Nucleus accumbens (tissue), 56 donors: ENCODE measurements at regions not wholly inside any gene's neighbourhood (a gene's known extent, or its start where the extent isn't known, plus 50 kb on each side); places are given as distances from the start of the nearest gene placed in this dataset.
"Not testable (repeated sequence)": the region's sequence is repeated elsewhere in the genome, so short reads cannot be mapped to it uniquely, and the experiment has no call there.

Source experiments
- DNase-seq, 56 donors: peaks; one replicate each; lab custom pipeline; 2025; lab: John Stamatoyannopoulos, UW

DNA sequence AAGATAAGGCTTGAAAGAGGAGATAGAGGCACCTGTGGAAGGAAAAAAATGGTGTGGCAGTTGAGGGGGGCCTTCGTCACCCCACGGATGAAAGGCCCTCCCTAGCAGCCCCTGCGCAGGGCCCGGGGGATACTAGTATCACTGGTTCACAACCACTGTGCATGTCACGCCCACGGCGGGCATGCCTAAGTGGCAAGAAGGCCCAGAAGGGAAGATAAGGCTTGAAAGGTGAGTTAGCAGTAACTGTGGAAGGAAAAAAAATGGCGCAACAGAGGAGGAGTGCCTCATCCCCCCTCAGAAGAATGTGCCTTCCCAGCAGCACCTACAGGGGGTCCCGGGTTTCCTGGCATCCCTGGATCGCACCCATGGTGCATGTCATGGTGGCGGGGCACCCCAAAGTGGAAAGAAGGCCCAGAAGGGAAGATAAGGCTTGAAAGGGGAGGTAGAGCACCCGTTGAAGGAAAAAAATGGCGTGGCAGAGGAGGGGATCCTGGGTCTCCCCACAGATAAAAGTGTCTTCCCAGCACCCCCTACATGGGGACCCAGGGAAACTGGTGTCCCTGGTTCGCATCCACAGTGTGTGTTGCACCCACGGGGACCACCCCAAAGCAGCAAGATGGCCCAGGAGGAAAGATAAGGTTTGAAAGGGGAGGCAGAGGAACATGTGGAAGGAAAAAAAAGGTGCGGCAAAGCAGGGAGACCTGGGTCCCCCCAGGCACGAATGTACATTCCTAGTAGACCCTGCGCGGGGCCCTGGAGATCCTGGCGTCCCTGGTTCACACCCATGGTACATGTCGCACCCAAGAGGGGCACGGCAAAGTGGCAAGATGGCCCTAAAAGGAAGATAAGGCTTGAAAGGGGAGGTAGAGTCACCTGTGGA, 279.2 kb downstream of the ALG10 start:
- DNase-seq, result no peak

DNA sequence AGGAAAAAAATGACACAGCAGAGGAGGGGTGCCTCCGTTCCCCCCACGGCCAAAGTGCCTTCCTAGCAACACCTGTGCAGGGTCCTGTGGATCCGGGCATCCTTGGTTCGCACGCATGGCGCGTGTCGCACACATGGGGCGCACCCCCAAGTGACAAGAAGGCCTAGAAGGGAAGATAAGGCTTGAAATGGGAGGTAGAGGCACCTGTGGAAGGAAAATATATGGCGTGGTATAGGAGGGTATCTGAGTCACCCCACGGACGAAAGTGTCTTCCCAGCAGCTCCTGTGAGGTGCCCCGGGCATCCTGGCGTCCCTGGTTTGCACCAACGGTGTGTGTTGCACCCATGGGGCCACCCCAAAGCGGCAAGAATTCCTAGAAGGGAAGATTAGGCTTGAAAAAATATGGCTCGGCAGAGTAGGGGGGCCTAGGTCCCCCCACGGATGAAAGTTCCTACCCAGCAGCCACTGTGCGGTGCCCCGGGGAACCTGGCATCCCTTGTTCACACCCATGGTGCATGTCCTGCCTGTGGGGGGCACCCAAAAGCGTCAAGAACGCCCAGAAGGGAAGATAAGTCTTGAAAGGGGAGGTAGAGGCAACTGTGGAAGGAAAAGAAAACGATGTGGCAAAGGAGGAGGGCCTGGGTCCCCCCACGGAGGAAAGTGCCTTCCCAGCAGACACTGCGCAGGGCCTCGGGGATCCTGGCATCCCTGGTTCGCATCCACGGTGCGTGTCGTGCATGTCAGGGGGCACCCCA, 280.0 kb downstream of the ALG10 start:
- no peak for DNase-seq

DNA sequence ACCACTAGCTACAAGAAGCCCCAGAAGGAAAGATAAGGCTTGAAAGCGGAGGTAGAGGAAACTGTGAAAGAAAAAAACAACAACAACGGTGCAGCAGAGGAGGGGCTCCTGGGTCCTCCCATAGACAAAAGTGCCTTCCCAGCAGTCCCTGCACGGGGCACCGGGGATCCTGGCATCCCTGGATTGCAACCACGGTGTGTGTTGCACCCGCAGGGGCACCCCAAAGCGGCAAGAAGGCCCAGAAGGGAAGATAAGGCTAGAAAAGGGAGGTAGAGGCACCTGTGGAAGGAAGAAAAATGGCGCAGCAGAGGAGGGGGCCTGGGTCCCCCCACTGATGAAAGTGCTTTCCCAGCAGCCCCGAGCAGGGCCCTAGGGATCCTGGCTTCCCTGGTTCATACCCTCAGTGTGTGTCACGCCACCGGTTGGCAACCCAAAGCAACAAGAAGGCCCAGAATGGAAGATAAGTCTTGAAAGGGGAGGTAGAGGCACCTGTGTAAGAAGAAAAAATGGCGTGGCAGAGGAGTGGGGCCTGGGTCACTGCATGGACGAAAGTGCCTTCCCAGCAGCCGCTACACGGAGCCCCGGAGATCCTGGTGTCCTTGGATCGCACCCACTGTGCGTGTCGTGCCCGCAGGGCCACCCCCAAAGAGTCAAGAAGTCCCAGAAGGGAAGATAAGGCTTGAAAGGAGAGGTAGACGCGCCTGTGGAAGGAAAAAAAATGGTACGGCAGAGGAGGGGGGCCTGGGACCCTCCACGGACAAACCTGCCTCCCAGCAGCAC, 281.0 kb downstream of the ALG10 start:
- DNase-seq, result no peak

DNA sequence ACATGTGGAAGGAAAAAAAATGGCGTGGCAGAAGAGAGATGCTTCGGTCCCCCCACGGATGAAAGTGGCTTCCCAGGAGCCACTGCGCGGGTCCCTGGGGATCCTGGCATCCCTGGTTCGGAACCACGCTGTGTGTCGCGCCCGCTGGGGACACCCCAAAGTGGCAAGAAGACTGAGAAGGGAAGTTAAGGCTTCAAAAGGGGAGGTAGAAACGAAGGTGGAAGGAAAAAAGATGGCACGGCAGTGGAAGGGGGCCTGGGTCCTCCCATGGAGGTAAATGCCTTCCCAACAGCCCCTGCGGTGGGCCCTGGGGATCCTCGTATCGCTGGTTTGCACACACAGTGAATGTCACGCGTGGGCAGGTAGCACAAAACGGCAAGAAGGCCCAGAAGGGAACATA, 281.7 kb downstream of the ALG10 start:
- no peak for DNase-seq

DNA sequence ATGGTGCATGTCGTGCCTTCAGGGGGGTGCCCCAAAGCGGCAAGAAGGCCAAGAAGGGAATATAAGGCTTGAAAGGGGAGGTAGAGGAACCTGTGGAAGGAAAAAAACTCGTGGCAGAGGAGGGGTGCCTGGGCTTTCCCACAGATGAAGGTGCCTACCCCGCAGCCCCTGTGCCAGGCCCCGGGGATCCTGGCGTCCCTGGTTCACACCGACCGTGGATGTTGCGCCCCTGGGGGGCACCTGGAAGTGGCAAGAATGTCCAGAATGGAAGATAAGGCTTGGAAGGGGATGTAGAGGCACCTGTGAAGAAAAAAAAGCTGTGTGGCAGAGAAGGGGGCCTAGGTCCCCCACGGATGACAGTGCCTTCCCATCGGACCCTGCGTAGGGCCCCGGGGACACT, 282.2 kb downstream of the ALG10 start:
- no peak for DNase-seq

DNA sequence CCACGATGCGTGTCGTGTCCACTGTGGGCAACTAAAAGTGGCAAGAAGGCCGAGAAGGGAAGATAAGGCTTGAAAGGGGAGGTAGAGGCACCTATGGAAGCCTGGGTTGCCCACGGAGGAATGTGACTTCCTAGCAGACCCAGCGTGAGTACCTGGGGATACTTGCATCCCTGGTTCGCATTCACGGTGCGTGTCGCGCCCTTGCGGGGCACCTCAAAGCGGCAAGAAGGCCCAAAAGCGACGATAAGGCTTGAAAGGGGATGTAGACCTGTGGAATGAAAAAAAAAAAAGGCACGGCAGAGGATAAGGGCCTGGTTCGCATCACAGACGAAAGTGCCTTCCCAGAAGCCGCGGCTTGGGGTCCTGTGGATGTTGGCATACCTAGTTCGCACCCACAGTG, 282.9 kb downstream of the ALG10 start:
- no peak for DNase-seq

DNA sequence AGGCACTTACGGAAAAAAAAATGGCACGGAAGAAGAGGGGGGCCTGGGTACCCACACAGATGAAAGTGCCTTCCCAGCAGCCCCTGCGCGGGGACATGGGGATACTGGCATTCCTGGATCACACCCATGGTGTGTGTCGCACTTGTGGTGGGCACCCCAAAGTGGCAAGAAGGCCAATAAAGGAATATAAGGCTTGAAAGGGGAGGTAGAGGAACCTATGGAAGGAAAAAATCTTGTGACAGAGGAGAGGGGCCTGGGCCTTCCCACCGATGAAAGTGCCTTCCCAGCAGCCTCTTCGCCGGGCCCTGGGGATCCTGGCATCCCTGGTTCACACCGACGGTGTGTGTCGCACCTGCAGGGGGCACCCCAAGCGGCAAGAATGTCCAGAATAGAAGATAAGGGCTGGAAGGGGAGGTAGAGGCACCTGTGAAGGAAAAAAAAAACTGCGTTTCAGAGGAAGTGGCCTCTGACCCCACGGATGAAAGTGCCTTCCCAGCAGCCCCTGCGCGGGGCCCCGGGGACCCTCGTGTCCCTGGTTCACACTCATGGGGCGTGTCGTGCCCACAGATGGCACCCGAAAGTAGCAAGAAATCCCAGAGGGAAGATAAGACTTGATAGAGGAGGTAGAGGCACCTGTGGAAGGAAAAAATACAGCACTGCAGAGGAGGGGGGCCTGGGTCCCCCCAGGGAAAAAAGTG, 284.0 kb downstream of the ALG10 start:
- no peak for DNase-seq

DNA sequence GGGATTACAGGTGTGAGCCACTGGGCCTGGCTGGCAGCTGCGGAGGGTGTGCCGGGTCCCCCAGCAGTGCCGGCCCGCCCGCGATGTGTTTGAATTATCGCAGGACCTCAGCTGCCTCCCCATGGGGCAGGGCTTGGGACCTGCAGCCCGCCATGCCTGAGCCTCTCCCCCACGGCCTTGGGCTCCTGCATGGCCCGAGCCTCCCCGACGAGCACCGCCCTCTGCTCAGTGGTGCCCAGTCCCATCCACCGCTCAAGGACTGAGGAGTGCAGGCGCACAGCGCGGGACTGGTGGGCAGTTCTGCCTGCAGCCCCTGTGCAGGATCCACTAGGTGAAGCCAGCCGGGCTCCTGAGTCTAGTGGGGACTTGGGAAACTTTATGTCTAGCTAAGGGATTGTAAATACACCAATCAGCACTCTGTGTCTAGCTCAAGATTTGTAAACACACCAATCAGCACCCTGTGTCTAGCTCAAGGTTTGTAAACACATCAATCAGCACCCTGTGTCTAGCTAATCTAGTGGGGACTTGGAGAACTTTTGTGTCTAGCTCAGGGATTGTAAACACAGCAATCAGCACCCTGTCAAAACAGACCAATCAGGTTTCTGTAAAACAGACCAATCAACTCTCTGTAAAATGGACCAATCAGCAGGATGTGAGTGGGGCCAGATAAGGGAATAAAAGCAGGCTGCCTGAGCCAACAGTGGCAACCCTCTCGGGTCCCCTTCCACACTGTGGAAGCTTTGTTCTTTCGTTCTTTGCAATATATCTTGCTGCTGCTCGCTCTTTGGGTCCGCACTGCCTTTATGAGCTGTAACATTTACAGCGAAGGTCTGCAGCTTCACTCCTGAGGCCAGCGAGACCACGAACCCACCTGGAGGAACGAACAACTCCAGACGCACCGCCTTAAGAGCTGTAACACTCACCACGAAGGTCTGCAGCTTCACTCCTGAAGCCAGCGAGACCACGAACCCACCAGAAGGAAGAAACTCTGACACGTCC, 287.8 kb downstream of the ALG10 start:
- DNase-seq, result not testable (repeated sequence)

DNA sequence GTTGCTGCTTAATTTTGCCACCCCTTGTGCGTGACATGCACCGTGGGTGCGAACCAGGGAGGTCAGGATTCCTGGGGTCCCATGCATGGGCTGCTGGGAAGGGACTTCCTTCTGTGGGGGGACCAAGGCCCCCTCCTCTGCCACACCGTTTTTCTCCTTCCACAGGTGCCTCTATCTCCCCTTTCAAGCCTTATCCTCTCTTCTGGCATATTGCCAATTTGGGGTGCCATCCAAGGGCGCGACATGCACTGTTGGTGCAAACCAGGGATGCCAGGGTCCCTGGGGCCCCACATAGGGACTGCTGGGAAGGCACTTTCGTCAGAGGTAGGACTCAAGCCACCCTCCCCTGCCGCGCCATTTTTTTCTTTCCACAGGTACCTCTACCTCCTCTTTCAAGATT, 289.0 kb downstream of the ALG10 start:
- no peak for DNase-seq

DNA sequence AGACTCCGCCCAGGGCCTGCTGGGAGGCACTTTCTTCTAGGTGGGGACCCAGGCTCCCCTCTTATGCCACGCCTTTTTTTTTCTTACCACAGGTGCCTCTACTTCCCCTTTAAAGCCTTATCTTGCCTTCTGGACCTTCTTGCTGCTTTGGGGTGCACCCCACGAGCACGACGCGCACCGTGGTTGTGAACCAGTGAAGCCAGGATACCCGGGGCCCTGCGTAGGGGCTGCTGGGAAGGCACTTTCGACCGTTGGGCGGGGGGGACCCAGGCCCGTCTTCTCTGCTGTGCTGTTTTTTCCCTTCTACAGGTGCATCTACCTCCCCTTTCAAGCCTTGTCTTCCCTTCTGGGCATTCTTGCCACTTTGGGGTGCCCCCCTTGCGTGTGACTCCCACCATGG, 305.4 kb downstream of the ALG10 start:
- DNase-seq, result no peak

DNA sequence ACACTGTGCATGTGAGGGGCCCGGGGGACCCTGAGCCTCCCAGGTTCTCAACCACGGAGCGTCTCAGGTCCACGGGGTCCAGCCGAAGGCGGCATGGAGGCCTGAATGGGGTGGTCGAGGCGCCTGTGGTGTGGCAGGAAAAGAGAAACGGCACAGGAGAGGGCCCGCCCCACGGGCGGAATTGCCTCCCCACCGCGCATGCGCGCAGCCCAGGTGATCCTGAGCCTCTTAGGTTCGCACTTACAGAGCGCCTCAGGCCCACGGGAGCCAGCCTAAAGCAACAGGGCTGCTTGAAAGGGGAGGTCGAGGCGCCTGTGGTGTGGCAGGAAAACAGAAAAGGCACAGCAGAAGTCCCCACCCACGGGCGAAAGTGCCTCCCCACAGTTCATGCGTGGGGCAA, 311.0 kb downstream of the ALG10 start:
- no peak for DNase-seq

DNA sequence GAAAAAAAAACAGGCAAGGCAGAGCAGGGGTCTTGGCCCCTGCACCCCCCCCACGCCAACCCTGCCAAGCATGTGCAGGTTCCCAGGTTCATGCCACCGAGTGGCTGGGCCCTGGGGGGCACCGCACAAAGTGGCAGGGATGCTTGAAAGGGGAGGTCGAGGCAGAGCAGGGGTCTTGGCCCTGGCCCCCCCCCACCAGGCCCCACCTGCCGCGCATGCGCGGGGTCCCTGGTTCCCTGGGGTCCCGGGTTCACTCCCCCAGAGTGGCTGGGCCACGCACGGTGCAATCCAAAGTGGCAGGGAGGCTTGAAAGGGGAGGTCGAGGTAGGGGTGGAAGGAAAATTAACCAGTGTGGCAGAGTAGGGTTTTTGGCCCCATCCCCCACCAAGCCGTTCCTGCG, 312.2 kb downstream of the ALG10 start:
- DNase-seq, result no peak

DNA sequence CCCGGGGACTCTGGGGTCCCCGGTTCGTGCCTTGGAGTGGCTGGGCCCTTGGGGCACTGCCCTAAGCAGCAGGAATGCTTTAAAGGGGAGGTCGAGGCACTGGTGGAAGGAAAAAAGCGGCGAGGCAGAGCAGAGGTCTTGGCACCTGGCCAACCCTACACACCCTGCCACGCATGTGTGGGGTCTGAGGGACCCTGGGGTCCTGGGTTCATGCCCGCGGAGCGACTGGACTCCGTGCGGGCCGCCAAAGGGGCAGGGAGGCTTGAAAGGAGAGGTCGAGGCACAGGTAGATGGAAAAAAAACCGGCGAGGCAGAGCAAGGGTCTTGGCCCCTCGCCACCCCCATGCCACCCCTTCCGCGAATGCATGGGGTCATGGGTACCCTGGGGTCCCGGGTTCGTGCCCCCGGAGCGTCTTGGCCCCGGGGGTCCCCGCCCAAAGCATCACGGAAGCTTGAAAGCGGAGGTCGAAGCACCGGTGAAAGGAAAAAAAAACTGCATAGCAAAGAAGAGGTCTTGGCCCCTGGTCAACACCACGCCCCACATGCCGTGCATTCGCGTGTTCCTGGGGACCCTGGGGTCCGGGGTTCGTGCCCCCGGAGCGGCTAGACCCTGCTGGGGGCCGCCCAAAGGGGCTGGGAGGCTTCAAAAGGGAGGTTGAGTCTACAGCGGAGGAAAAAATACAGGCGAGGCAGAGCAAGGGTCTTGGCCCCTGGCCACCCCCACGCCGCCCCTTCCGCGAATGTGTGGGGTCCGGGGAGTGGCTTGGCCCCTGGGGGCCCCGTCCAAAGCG, 312.9 kb downstream of the ALG10 start:
- DNase-seq, result no peak

DNA sequence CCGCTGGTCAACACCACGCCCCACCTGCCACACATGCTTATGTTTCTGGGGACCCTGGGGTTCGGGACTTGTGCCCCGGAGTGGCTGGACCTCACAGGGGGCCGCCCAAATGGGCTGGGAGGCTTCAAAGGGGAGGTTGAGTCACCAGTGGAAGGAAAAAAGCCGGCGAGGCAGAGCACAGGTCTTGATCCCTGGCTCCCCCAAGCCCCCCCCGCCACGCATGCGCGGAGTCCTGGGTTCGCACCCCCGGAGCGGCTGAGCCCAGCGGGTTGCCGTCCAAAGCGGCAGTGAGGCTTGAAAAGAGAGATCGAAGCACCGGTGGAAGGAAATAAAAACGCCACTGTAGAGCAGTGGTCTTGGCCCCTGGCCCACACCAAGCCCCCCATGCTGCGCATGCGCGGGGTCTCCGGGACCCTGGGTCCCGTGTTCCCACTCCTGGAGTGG, 313.5 kb downstream of the ALG10 start:
- DNase-seq, result no peak

DNA sequence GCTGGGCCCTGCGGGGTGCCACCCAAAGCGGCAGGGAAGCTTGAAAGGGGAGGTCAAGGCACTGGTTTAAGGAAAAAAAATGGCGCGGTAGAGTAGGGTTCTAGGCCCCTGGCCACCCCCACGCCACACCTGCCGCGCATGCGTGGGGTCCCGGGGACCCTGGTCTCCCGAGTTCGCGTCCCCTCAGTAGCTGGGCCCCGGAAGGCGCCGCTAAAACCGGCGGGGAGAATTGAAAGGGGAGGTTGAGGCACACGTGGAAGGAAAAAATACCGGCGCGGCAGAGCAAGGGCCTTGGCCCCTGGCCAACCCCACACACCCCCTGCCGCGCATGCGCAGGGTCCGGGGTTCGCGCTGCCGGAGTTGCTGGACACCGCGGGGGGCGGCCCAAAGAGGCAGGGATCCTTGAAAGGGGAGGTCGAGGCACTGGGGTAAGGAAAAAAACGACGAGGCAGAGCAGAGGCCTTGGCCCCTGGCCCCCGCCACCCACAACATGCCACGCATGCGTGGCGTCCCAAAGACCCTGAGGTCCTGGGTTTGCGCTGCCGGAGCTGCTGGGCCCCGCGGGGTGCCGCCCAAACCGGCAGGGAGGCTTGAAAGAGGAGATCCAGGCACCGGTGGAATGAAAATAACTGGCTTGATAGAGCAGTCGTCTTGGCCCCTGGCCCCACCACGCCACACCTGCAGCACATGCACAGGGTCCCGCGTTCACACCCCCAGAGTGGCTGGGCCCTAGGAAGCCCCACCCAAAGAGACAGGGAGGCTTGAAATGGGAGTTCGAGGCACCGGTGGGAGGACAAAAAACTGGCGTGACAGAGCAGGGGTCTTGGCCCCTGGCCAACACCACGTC, 314.5 kb downstream of the ALG10 start:
- DNase-seq, result no peak

DNA sequence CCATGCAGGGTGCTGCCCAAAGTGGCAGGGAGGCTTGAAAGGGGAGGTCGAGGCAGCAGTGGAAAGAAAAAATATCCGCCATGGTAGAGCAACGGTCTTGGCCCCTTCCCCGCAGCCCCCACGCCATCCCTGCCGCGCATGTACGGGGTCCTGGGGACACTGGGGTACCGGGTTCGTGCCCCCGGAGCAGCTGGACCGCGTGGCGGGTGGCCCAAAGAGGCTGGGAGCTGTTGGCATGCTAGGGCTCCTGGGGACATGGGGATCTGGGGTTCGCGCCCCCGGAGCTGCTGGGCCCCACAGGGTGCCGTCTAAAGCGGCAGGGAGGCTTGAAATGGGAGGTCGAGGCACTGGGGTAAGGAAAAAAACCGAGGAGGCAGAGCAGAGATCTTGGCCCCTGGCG, 316.5 kb downstream of the ALG10 start:
- no peak for DNase-seq

DNA sequence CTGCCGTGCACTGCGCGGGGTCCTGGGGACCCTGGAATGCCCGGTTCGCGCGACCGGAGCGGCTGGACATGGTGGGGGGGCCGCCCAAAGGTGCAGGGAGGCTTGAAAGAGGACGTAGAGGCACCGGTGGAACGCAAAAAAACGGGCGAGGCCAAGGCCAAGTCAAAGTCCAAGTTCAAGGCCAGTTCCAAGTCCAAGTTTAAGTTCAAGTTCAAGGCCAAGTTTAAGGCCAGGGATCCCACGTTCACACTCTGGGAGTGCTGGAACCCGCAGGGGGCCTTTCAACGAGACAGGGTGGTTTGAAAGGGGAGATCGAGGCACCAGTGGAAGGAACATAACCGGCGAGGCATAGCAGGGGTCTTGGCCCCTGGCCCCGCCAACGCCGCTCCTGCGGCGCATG, 317.6 kb downstream of the ALG10 start:
- no peak for DNase-seq
